GM21515 (cell line): ENCODE measurements at regions not wholly inside any gene's neighbourhood (a gene's known extent, or its start where the extent isn't known, plus 50 kb on each side); places are given as distances from the start of the nearest gene placed in this dataset.
"Not testable (repeated sequence)": the region's sequence is repeated elsewhere in the genome, so short reads cannot be mapped to it uniquely, and the experiment has no call there.

Experiments
- ATAC-seq: cut with Tn5 transposase; IDR thresholded peaks from one replicate; pipeline ENCODE4 v1.9.1; 2021; ENCODE audit not compliant: unreplicated experiment

DNA sequence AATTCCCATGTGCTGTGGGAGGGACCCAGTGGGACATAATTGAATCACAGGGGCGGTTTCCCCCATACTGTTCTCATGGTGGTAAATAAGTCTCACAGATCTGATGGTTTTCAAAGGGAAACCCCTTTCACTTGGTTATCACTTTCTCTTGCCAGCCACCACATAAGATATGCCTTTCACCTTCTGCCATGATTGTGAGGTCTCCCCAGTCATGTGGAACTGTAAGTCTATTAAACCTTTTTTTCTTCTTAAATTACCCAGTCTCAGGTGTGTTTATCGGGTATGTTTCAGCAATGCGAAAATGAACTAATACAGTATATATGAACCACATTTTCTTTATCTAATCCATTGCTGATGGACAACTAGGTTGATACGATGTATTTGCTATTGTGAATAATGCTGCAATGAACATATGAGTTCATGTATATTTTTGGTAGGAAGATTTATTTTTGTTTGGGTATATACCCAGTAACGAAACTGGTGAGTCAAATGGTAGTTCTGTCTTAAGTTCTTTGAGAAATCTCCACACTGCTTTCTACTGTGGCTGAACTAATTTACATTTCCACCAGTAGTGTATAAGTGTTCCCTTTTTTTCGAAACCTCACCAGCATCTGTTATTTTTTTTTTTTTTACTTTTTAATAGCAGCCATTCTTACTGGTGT is 70.0 kb upstream of the HGF start:
- no peak for ATAC-seq

DNA sequence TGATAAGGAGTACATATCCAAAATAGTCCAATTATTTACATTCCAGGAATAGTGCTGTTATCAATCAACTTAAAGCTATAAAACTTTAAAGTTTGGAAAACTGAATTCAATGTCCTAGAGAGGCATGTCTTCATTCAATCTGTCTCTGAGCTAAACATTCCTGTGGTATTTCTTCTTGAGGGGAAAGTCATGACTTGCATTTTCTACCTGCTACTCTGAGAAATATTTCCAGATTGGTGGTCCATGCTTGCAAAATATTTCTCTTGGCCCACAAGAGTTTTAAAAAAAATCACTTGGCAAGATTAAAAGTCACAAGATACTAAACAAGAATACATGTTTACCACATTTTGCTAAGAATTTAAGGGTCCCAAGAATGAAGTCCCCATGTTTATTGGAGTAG is 63.6 kb upstream of the HGF start:
- ATAC-seq = no peak

GRCh38 chr7:81831883-81832282 is 62.0 kb upstream of the HGF start:
- ATAC-seq = no peak

- ATAC-seq = not testable (repeated sequence)
Observed at GRCh38 chr7:81829511-81829910, 59.7 kb upstream of the HGF start.

DNA sequence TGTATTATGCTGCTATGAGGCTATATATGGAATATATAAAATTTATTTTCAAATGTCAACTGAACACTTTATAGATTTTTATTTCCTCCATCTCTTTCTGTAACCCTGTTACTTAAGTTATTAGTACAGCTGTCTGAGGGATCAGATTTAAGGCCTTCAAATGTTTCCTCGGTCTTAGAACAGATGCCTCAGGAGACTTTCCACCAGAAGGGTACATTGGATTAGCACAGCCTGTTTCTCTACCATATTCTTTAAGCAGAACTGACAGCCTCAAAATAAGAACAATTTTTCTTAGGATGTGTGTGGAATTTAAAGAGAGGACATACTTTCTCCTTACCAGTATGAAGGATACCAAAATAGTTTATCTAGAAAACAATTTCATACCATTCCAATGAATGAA is 53.0 kb upstream of the HGF start:
- ATAC-seq = no peak

DNA sequence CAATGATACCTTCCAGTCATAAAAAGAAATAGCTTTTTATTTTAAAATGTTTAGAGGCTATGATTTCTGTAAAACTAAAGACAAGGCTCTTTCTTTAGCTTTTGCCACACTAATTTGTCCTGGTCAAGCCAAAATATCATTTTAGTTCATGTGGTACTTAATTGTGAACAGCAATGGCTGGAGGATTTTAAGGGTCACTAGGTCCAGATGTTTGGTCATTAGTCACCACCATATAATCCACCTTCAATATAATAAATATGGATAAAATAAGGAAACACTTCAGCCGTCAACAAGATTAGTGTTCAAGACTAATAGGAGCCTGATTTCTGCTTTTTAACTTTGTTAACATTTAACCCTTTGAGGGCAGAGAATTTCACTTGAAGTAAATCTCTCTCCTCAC is 50.0 kb upstream of the HGF start:
- ATAC-seq = no peak
